Aorta (tissue), 5 donors: ENCODE measurements at regions not wholly inside any gene's neighbourhood (a gene's known extent, or its start where the extent isn't known, plus 50 kb on each side); places are given as distances from the start of the nearest gene placed in this dataset.

Source experiments
- ATAC-seq: fragments of 200-7000 bp; cut with Tn5 transposase; one replicate; pipeline ENCODE4 v1.9.1; 2022; ENCODE audit warnings: moderate library complexity; ENCODE audit not compliant: low FRiP score
- DNase-seq, 2 donors: peaks; one replicate each; pipeline ENCODE4 v3.0.0-alpha.2; 2020
- H3K27ac ChIP-seq, 2 donors: one replicate each; pipeline ENCODE4 v1.5.1; 2013; ENCODE audit warnings: low read length in 2 of 2, mild to moderate bottlenecking in 2 of 2, moderate library complexity in 2 of 2, control low read depth in 1 of 2, inconsistent platforms in 1 of 2, low read depth in 1 of 2
- H3K27me3 ChIP-seq, 2 donors: one replicate each; pipeline ENCODE4 v1.6.1; 2013; ENCODE audit warnings: control low read depth in 1 of 2, low read length in 1 of 2, mild to moderate bottlenecking in 1 of 2, moderate library complexity in 1 of 2; ENCODE audit not compliant: insufficient read depth in 2 of 2, control insufficient read depth in 1 of 2
- H3K36me3 ChIP-seq, 2 donors: one replicate each; pipeline ENCODE4 v1.6.1; 2013; ENCODE audit warnings: control low read depth in 1 of 2, low read length in 1 of 2, mild to moderate bottlenecking in 1 of 2; ENCODE audit not compliant: insufficient read depth in 2 of 2, control insufficient read depth in 1 of 2
- H3K4me1 ChIP-seq, 2 donors: one replicate each; pipeline ENCODE4 v1.6.1; 2013; ENCODE audit warnings: low read length in 2 of 2, control low read depth in 1 of 2, mild to moderate bottlenecking in 1 of 2, moderate library complexity in 1 of 2; ENCODE audit not compliant: insufficient read depth in 2 of 2, control insufficient read depth in 1 of 2
- H3K4me3 ChIP-seq, 2 donors: one replicate each; pipeline ENCODE4 v1.5.1; 2013; ENCODE audit warnings: low read length in 2 of 2, control low read depth in 1 of 2, mild to moderate bottlenecking in 1 of 2
- H3K9me3 ChIP-seq: one replicate; pipeline ENCODE4 v1.6.1; 2013; ENCODE audit warnings: mild to moderate bottlenecking, low read length; ENCODE audit not compliant: control insufficient read depth
- WGBS, 2 donors: extraction: QIAGEN DNeasy Blood & Tissue Kit; methylation state at CpG; one replicate each; pipeline ENCODE4 v1.1.7; 2013; 5-methylcytosine and 5-hydroxymethylcytosine counted together
- intact Hi-C, 2 donors: fragments of 100-400 bp; cut with DNase I; formaldehyde crosslinking; loops; one replicate each; pipeline versions ENCODE4 v1.14.2 to v1.15.0; 2022
- donor health status: healthy with polysubstance abuse.
- donor health status: Bipolar disorder and iron deficiency.
- donor health status: DM: no; HTN: no; CAD: no.
- donor health status: DM: no; HTN: no; CAD: no.
- donor health status: DM: yes; HTN: yes; CAD: no.

- peak; percentile 57 for ATAC-seq
- DNase-seq = no peak
- Histone ChIP-seq H3K27ac (no peak overlapping the region), H3K36me3 (no peaks in the 10 kb centered on the region), H3K9me3 (no peaks in the 10 kb centered on the region), H3K4me3 (no peak overlapping the region), H3K27me3 (no peaks in the 10 kb centered on the region), H3K4me1 (no peaks in the 10 kb centered on the region)
- intact Hi-C loops = no loop called here
- WGBS, 2 donors = 16% methylated on average over 12 of the region's 12 CpGs
Observed at GRCh38 chr13:26502826-26503225, 54.7 kb upstream of the WASF3 start.

- no peaks in the 10 kb centered on the region for H3K27me3 ChIP-seq
- H3K4me1 ChIP-seq = no peaks in the 10 kb centered on the region
- no peak overlapping the region for H3K4me3 ChIP-seq
- no peaks in the 10 kb centered on the region for H3K9me3 ChIP-seq
- H3K27ac ChIP-seq = no peak overlapping the region
- H3K36me3 ChIP-seq = no peaks in the 10 kb centered on the region
- 76 to 82% methylated on average over 8 of the region's 8 CpGs for WGBS, 2 donors
- intact Hi-C loops = no loop called here
- DNase-seq = no peak
- no peak for ATAC-seq
Observed at GRCh38 chr13:26503826-26504594, 53.5 kb upstream of the WASF3 start.
